Lung (tissue), 11 donors: ENCODE measurements at regions not wholly inside any gene's neighbourhood (a gene's known extent, or its start where the extent isn't known, plus 50 kb on each side); places are given as distances from the start of the nearest gene placed in this dataset.

Source experiments
- ATAC-seq: fragments of 200-7000 bp; cut with Tn5 transposase; one replicate; pipeline ENCODE4 v1.9.1; 2020; ENCODE audit warnings: moderate number of reproducible peaks; ENCODE audit not compliant: insufficient read depth, low FRiP score
- DNase-seq, 3 donors: peaks; one replicate each; pipeline ENCODE4 v3.0.0-alpha.2; 2013 to 2017
- H3K27ac ChIP-seq, 2 donors: one replicate each; pipeline ENCODE4 v1.5.1; 2013; ENCODE audit warnings: mild to moderate bottlenecking in 2 of 2, moderate library complexity in 2 of 2, control low read depth in 1 of 2, inconsistent platforms in 1 of 2, low read depth in 1 of 2, low read length in 1 of 2
- H3K27me3 ChIP-seq, 3 donors: one replicate each; pipeline ENCODE4 v1.5.1; 2013; ENCODE audit warnings: low read length in 2 of 3; ENCODE audit not compliant: control insufficient read depth in 3 of 3, insufficient read depth in 3 of 3
- H3K36me3 ChIP-seq, 4 donors: one replicate each; pipeline ENCODE4 v1.5.1; 2013; ENCODE audit warnings: low read length in 4 of 4, mild to moderate bottlenecking in 1 of 4, moderate library complexity in 1 of 4; ENCODE audit not compliant: control insufficient read depth in 4 of 4, insufficient read depth in 4 of 4
- H3K4me1 ChIP-seq, 5 donors: one replicate each; pipeline ENCODE4 v1.5.1; 2013; ENCODE audit warnings: low read length in 5 of 5, mild to moderate bottlenecking in 2 of 5, moderate library complexity in 1 of 5; ENCODE audit not compliant: control insufficient read depth in 5 of 5, insufficient read depth in 5 of 5
- H3K4me3 ChIP-seq: one replicate; pipeline ENCODE4 v1.5.1; 2013; ENCODE audit warnings: mild to moderate bottlenecking, control low read depth, moderate library complexity
- H3K9ac ChIP-seq, 2 donors: one replicate each; pipeline ENCODE4 v1.5.1; 2013; ENCODE audit warnings: low read length in 2 of 2, control low read depth in 1 of 2; ENCODE audit not compliant: insufficient read depth in 1 of 2
- H3K9me3 ChIP-seq, 4 donors: one replicate each; pipeline ENCODE4 v1.5.1; 2013; ENCODE audit warnings: low read length in 3 of 4, mild to moderate bottlenecking in 1 of 4, moderate library complexity in 1 of 4; ENCODE audit not compliant: control insufficient read depth in 4 of 4, insufficient read depth in 3 of 4
- CTCF ChIP-seq: IDR thresholded peaks from 2 replicates; pipeline ENCODE4 v1.5.1; 2012; ENCODE audit warnings: mild to moderate bottlenecking; ENCODE audit errors: control extremely low read depth, extremely low read depth
- WGBS, 2 donors: extraction: QIAGEN DNeasy Blood & Tissue Kit; methylation state at CpG; one replicate each; pipeline ENCODE4 v1.1.7; 2013; 5-methylcytosine and 5-hydroxymethylcytosine counted together
- donor health status: control.
- donor health status: control.
- donor health status: Bipolar disorder and iron deficiency.
- donor health status: healthy.
- donor health status: DM: yes; HTN: yes; CAD: no.

GRCh38 chr10:43971306-43971705, 322.6 kb upstream of the ZNF32 start:
- no peak for TF ChIP-seq CTCF
- H3K27ac ChIP-seq: no peak overlapping the region

GRCh38 chr10:43970717-43971116, 322.0 kb upstream of the ZNF32 start:
- Histone ChIP-seq H3K9me3 (peaks cover 0 to 5% (median 0%) of the 10 kb centered on the region in 4 donors), H3K27ac (no peak overlapping the region), H3K27me3 (no peaks in the 10 kb centered on the region), H3K9ac (no peak overlapping the region), H3K36me3 (no peaks in the 10 kb centered on the region), H3K4me3 (no peak overlapping the region), H3K4me1 (peaks cover 0 to 8% (median 0%) of the 10 kb centered on the region in 5 donors)
- 83 to 89% methylated on average over 2 of the region's 2 CpGs for WGBS, 2 donors
- DNase-seq: no peak
- no peak for ATAC-seq
- no peak for TF ChIP-seq CTCF

More at GRCh38 chr10:43971306-43971705, 322.6 kb upstream of the ZNF32 start:
- 92 to 98% methylated on average over 5 of the region's 5 CpGs for WGBS, 2 donors
- Histone ChIP-seq H3K4me1 (peaks cover 0 to 3% (median 0%) of the 10 kb centered on the region in 5 donors), H3K9me3 (peaks cover 0 to 2% (median 0%) of the 10 kb centered on the region in 4 donors), H3K9ac (no peak overlapping the region), H3K27me3 (no peaks in the 10 kb centered on the region), H3K4me3 (no peak overlapping the region), H3K36me3 (no peaks in the 10 kb centered on the region)
- ATAC-seq (no peak), DNase-seq (no peak)

- Histone ChIP-seq H3K36me3 (no peaks in the 10 kb centered on the region), H3K4me3 (no peak overlapping the region), H3K4me1 (peaks cover 0 to 7% (median 0%) of the 10 kb centered on the region in 5 donors), H3K9ac (no peak overlapping the region), H3K9me3 (peaks cover 0 to 2% (median 0%) of the 10 kb centered on the region in 4 donors), H3K27me3 (no peaks in the 10 kb centered on the region), H3K27ac (no peak overlapping the region)
- ATAC-seq (no peak), DNase-seq (no peak)
- WGBS, 2 donors: 86 to 92% methylated on average over 6 of the region's 6 CpGs
- no peak for TF ChIP-seq CTCF
Observed at GRCh38 chr10:43970018-43970698, 321.5 kb upstream of the ZNF32 start.
